C4-2B (cell line): ENCODE measurements at regions not wholly inside any gene's neighbourhood (a gene's known extent, or its start where the extent isn't known, plus 50 kb on each side); places are given as distances from the start of the nearest gene placed in this dataset.
"Not testable (repeated sequence)": the region's sequence is repeated elsewhere in the genome, so short reads cannot be mapped to it uniquely, and the experiment has no call there.

Experiments used
- H3K27ac ChIP-seq: fragments of 450-650 bp; 2 replicates; pipeline ENCODE4 v1.5.1; 2017
- ZFX ChIP-seq: fragments of 450-650 bp; IDR thresholded peaks from 2 replicates; pipeline ENCODE4 v1.6.1; 2017
- TF ChIP-seq, protein P1 (sequence below): fragments of 450-650 bp; conservative IDR thresholded peaks from 2 replicates; pipeline ENCODE4 v1.5.1; 2017; ENCODE audit warnings: mild to moderate bottlenecking

DNA sequence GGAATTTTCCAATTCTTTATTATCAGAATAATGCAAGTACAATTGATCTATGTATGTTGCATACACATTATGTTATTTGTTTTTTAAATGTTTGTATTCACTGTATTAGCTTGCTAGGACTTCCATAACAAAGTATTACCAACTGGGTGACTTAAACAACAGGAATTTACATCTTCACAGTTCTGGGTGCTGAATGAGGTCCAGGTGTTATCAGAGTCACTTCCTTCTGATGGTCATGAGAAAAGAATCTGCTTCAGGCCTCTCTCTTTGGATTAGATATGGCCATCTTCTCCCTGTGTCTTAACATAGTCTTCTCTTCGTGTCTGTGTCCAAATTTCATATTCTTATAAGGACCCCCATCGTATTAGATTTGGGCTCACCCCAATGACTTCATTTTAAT is 229.1 kb upstream of the TRPC7 start:
- TF ChIP-seq ZFX = no peak
- TF ChIP-seq, protein P1, sequence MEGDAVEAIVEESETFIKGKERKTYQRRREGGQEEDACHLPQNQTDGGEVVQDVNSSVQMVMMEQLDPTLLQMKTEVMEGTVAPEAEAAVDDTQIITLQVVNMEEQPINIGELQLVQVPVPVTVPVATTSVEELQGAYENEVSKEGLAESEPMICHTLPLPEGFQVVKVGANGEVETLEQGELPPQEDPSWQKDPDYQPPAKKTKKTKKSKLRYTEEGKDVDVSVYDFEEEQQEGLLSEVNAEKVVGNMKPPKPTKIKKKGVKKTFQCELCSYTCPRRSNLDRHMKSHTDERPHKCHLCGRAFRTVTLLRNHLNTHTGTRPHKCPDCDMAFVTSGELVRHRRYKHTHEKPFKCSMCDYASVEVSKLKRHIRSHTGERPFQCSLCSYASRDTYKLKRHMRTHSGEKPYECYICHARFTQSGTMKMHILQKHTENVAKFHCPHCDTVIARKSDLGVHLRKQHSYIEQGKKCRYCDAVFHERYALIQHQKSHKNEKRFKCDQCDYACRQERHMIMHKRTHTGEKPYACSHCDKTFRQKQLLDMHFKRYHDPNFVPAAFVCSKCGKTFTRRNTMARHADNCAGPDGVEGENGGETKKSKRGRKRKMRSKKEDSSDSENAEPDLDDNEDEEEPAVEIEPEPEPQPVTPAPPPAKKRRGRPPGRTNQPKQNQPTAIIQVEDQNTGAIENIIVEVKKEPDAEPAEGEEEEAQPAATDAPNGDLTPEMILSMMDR = no peak
- H3K27ac ChIP-seq = no peak overlapping the region

DNA sequence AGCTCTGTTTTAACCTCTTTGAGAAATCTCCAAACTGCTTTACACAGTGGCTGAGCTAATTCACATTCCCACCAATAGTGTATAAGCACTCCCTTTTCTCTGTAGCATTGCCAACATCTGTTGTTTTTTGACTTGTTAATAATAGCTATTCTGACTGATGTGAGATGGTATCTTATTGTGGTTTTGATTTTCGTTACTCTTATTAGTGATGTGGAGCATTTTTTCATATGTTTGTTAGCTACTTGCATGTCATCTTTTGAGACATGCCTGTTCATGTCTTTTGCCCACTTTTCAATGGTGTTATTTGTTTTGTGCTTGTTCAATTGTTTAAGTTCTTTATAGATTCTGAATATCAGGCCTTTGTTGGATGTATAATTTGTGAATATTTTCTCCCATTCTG is 225.2 kb upstream of the TRPC7 start:
- H3K27ac ChIP-seq = no peak overlapping the region
- TF ChIP-seq, protein P1 = no peak
- no peak for TF ChIP-seq ZFX

DNA sequence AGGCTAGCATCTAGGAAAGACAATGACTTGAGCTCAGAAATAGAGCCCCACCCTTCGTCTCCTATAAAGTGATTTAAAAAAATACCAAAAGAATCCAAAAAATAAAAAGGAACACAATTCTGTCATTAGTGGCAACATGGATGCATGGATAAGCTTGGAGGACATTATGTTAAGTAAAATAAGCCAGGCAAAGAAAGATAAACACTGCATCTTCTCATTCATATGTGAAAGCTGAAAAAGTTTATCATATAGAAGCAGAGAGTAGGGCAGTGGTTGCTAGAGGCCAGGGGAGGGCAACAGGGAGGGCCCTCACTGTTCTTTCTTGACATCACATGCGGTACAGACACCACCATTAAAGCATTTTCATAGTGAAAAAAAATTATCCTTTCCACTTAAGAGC is 220.9 kb upstream of the TRPC7 start:
- TF ChIP-seq, protein P1 = no peak
- TF ChIP-seq ZFX = no peak
- H3K27ac ChIP-seq = no peak overlapping the region

DNA sequence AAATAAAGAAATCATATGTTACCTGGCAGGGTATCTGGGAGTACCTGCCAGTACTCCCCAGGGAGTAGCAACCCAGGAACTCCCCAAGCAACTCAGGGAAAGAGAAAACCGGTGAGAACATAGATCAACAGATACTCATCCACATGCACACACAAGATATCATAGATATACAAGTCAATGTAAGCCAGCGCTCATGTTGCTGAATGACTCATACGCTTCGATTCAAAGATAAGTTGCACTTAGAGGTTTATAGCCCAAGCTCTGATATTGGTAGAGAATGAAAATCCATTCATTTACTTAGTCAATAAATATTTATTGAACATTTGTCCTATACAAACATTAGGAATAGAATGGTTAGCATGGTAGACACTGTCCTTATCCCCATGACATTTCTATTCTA is 219.1 kb upstream of the TRPC7 start:
- H3K27ac ChIP-seq = no peak overlapping the region

DNA sequence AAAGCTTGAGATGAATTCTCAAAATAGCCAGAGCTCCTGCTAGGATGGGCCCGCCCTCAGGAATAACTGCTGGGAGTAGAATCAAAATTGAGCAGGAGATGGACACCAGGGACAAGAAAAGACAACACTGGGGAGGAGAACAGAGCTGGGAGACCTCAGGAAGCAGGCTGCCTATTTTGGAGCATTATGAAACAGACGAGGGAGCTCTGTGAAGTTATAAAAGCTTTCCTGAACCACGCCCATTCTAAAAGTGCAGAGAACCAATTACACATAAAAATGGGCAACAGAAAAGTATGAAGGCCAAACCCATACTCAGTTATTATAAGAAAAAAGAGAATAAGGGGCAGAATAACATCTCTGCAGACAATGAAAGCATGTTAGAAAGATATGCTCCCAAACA is 213.9 kb upstream of the TRPC7 start:
- no peak for TF ChIP-seq ZFX
- TF ChIP-seq, protein P1 = no peak

More for the DNA sequence above, 219.1 kb upstream of the TRPC7 start:
- TF ChIP-seq, protein P1 = no peak
- no peak for TF ChIP-seq ZFX

DNA sequence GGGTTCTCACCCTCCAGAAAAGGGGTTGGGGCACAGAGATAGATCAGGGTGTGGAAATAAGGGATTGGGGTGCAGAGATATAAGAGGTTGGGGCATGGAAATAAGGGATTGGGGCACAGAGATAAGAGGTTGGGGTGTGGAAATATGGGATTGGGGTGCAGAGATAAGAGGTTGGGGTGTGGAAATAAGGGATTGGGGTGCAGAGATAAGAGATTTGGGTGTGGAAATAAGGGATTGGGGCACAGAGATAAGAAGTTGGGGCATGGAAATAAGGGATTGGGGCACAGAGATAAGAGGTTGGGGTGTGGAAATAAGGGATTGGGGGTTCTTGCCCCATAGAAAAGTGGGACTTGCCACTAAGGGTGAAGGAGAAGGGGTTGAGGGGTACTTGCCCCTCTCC is 204.5 kb upstream of the TRPC7 start:
- not testable (repeated sequence) for H3K27ac ChIP-seq

More for the DNA sequence above, 213.9 kb upstream of the TRPC7 start:
- no peak overlapping the region for H3K27ac ChIP-seq

DNA sequence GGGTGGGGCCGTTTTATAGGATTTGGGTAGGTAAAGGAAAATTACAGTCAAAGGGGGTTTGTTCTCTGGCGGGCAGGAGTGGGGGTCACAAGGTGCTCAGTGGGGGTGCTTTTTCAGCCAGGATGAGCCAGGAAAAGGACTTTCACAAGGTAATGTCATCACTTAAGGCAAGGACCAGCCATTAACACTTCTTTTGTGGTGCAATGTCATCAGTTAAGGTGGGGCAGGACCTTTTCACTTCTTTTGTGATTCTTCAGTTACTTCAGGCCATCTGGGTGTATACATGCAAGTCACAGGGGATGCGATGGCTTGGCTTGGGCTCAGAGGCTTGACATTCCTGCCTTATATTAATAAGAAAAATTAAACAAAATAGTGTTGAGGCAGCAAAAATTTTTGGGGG is 200.1 kb upstream of the TRPC7 start:
- not testable (repeated sequence) for H3K27ac ChIP-seq

DNA sequence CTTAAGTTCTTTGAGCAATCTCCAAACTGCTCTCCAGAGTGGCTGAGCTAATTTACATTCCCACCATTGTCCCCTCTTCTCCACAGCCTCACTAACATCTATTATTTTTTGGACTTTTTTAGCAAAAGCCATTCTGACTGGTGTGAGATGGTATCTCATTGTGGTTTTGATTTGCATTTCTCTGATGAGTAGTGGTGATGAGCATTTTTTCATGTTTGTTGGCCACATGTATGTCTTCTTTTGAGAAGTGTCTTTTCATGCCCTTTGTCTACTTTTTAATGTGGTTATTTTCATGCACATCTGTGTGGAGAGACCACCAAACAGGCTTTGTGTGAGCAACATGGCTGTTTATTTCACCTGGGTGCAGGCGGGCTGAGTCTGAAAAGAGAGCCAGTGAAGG is 199.7 kb upstream of the TRPC7 start:
- H3K27ac ChIP-seq = not testable (repeated sequence)

DNA sequence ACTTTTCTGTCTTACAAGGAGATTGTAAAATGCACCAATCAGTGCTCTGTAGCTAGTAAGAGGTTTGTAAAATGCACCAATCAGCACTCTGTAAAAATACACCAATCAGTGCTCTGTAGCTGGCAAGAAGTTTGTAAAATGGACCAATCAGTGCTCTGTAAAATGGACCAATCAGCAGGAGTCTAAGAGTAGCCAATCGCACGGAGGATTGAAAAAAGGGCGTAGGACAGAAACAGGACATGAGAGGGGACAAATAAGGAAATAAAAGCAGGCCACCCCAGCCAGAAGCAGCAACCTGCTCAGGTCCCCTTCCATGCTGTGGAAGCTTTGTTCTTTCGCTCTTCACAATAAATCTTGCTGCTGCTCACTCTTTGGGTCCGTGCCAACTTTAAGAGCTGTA is 199.1 kb upstream of the TRPC7 start:
- H3K27ac ChIP-seq = not testable (repeated sequence)

DNA sequence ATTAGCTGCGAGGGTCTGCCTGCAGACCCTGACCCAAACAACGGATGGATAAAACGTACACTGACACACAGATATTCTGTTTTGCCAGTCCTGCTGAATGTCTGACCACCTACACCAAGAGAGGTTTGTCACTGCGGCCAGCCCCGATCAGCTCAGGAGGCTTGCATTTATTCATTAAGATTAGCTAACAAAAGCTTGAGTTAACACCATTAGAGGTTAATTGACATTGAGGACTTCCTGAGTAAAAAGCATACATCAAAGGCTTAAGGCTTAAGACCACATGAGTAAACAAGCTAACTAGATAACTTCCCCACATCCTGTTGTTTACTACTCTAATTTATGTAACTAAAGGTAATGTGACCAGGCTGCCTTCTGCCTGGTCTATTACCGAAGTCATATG is 198.1 kb upstream of the TRPC7 start:
- H3K27ac ChIP-seq = no peak overlapping the region
- TF ChIP-seq, protein P1 = no peak
- no peak for TF ChIP-seq ZFX
